Heart left ventricle (tissue), 16 donors: ENCODE measurements at regions not wholly inside any gene's neighbourhood (a gene's known extent, or its start where the extent isn't known, plus 50 kb on each side); places are given as distances from the start of the nearest gene placed in this dataset.

Experiments
- ATAC-seq, 4 donors: fragments of 200-7000 bp; cut with Tn5 transposase; one replicate each; pipeline ENCODE4 v1.9.1; 2020 to 2022; ENCODE audit warnings: moderate library complexity in 4 of 4, mild to moderate bottlenecking in 3 of 4, moderate number of reproducible peaks in 1 of 4
- DNase-seq, 5 donors: peaks; one replicate each; pipeline ENCODE4 v3.0.0-alpha.2; 2020
- H3K27ac ChIP-seq, 12 donors: fragments of 200-600 bp; sonication (generic) in 4 of 12; one replicate each; pipeline versions ENCODE4 v1.5.0 to v1.8.0; 2016 to 2022; ENCODE audit warnings: mild to moderate bottlenecking in 2 of 12
- H3K27me3 ChIP-seq, 9 donors: fragments of 200-600 bp; sonication (generic) in 2 of 9; one replicate each; pipeline versions ENCODE4 v1.5.1 to v1.8.0; 2016 to 2022; ENCODE audit warnings: mild to moderate bottlenecking in 3 of 9
- H3K36me3 ChIP-seq, 9 donors: fragments of 200-600 bp; sonication (generic) in 2 of 9; one replicate each; pipeline versions ENCODE4 v1.5.0 to v1.8.0; 2018 to 2022; ENCODE audit warnings: mild to moderate bottlenecking in 2 of 9
- H3K4me1 ChIP-seq, 12 donors: fragments of 200-600 bp; sonication (generic) in 4 of 12; one replicate each; pipeline versions ENCODE4 v1.5.0 to v1.8.0; 2016 to 2022; ENCODE audit warnings: mild to moderate bottlenecking in 3 of 12
- H3K4me3 ChIP-seq, 12 donors: fragments of 200-600 bp; sonication (generic) in 4 of 12; one replicate each; pipeline versions ENCODE4 v1.5.0 to v1.8.0; 2017 to 2022; ENCODE audit warnings: mild to moderate bottlenecking in 9 of 12, moderate library complexity in 4 of 12
- H3K9me3 ChIP-seq, 12 donors: fragments of 200-600 bp; sonication (generic) in 4 of 12; one replicate each; pipeline versions ENCODE4 v1.5.0 to v1.8.0; 2016 to 2022; ENCODE audit warnings: mild to moderate bottlenecking in 1 of 12
- CTCF ChIP-seq, 12 donors: fragments of 200-600 bp; sonication (generic) in 4 of 12; IDR thresholded peaks; one replicate each; pipeline versions ENCODE4 v1.5.0 to v1.8.0; 2018 to 2022; ENCODE audit warnings: antibody characterized with exemption in 12 of 12, mild to moderate bottlenecking in 5 of 12
- POLR2A ChIP-seq, 2 donors: fragments of 450-650 bp; IDR thresholded peaks; one replicate each; pipeline ENCODE4 v1.6.1; 2017; ENCODE audit warnings: antibody characterized with exemption in 2 of 2, mild to moderate bottlenecking in 2 of 2, moderate library complexity in 2 of 2
- WGBS, 4 donors: extraction: QIAGEN DNeasy Blood & Tissue Kit in 2 of 4; methylation state at CpG; one replicate each; pipeline versions ENCODE4 v1.1.5 to v1.1.7; 2013 to 2018; 5-methylcytosine and 5-hydroxymethylcytosine counted together
- intact Hi-C, 10 donors: fragments of 100-400 bp; cut with DNase I; formaldehyde crosslinking; loops; one replicate each; pipeline versions ENCODE4 v1.11.1 to v1.14.2; 2022
- donor health status: ischemic (EF 13 %, LVEDD 7.1; RV severe dilation, severe dysfunction).
- donor health status: healthy with polysubstance abuse.
- donor health status: DM: no; HTN: yes; CAD: no.
- donor health status: DM: no; HTN: no; CAD: no.
- donor health status: ischemic (EF 25% LVEDD 6.9; RV normal size, moderate dysfunction).
- donor health status: ischemic (EF 25% LVEDD 5.7; RV mildly dilated, moderate dysfunction).
- donor health status: healthy.
- donor health status: DM: yes; HTN: yes; CAD: no.
- donor health status: ischemic (EF 35%, LVEDD 5.7; RV mildly dilated, moderate dysfunction).
- donor health status: nonischemic (EF 11% LVEDD 7.7; RV severe dilation, severe dysfunction).
- donor health status: DM: yes; HTN: yes; CAD: no.
- donor health status: PGD.
- donor health status: ischemic (EF 29% LVEDD 5.4; RV normal size, mild dysfunction).
- donor health status: nonischemic (EF 23%, LVEDD 6.1; RV moderate dilation, normal function).

DNA sequence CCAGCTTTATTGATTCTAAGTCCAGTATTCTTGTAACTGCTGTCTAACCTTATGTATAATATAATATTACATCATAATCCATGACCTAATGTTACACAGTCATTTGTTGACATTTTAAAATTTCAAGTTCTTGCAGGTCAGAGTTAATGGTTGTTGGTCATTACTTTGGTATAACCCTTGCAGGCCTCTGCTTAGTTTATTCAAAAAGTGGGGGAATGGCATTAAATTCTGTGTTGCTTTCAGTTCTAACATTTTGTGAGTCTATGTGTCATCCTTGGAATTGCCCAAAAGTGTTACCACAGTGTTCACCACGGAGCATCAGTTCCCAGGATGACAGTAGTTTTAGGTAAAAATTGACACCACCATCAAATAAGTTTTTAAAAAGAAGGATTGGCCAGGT, 174.8 kb upstream of the BCL6 start:
- intact Hi-C loops = no loop called here
- Histone ChIP-seq H3K36me3 (no peaks in the 10 kb centered on the region), H3K27ac (peak overlapping the region in 1 of 12 donors; percentile 73), H3K4me1 (peaks cover 0 to 39% (median 0%) of the 10 kb centered on the region in 12 donors), H3K9me3 (peaks cover 0 to 11% (median 0%) of the 10 kb centered on the region in 12 donors), H3K27me3 (no peaks in the 10 kb centered on the region), H3K4me3 (peak overlapping the region in 1 of 12 donors; percentile 15)
- ATAC-seq = no peak
- TF ChIP-seq POLR2A (IDR thresholded peaks at IDR 0.05) = no peak
- TF ChIP-seq CTCF (IDR thresholded peaks at IDR 0.05) = no peak
- 80 to 95% (median 90%) methylated on average over 1 of the region's 1 CpG for WGBS, 4 donors
- no peak for DNase-seq

- TF ChIP-seq CTCF (IDR thresholded peaks at IDR 0.05) = no peak
- TF ChIP-seq POLR2A (IDR thresholded peaks at IDR 0.05) = no peak
- Histone ChIP-seq H3K36me3 (no peaks in the 10 kb centered on the region), H3K27ac (peak overlapping the region in 1 of 12 donors; percentile 5), H3K27me3 (no peaks in the 10 kb centered on the region), H3K4me3 (no peak overlapping the region), H3K9me3 (peaks cover 0 to 12% (median 0%) of the 10 kb centered on the region in 12 donors), H3K4me1 (peaks cover 0 to 30% (median 0%) of the 10 kb centered on the region in 12 donors)
- intact Hi-C loops = no loop called here
- ATAC-seq (peak in 1 of 4 donors; percentile 37), DNase-seq (peak in 1 of 5 donors; percentile 29)
- 69 to 86% (median 74%) methylated on average over 6 of the region's 6 CpGs for WGBS, 4 donors
These were observed 175.6 kb upstream of the BCL6 start for GRCh38 chr3:187920913-187921312.

GRCh38 chr3:187921391-187922074, 176.3 kb upstream of the BCL6 start:
- no peak for ATAC-seq
- TF ChIP-seq CTCF (IDR thresholded peaks at IDR 0.05) (no peak), POLR2A (IDR thresholded peaks at IDR 0.05) (no peak)
- Histone ChIP-seq H3K27ac (peak overlapping the region in 1 of 12 donors; percentile 5), H3K4me1 (peaks cover 0 to 30% (median 0%) of the 10 kb centered on the region in 12 donors), H3K36me3 (no peaks in the 10 kb centered on the region), H3K9me3 (peaks cover 0 to 12% (median 0%) of the 10 kb centered on the region in 12 donors), H3K4me3 (no peak overlapping the region), H3K27me3 (no peaks in the 10 kb centered on the region)
- DNase-seq = no peak
- WGBS, 4 donors = 56 to 65% (median 60%) methylated on average over 4 of the region's 4 CpGs
- intact Hi-C loops = no loop called here

DNA sequence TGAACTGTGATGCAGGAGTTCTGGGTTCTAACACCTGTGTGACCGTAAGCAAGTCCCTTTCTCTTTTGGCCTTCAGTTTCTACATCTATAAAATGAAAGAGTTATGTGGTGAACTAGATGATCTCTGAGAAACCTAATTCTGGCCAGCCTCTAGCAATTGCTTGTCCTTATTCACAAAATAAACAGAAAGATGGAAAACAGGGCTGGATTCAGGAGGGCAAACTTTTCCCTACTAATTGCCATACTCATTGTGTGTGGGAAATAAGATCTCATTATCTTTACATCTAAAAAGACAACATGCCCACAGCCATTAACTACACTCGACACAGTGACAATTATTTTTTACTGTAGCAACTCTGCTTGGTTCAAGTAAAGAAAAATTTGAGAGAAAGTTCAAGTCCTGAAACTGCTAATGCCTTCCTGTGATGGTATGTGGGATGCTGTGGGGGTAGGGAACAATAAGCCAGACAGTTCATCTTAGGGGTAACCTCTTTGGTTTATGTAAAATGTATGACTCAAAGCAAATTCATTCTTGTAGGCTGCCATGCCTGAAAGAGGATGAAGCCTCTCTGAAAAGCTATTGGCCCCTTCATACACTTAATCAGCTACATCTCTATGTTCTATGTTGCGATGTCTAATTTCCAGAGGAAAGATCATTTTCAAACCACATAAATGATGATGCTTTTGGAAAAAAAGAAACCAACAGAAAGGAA, 177.6 kb upstream of the BCL6 start:
- no peak overlapping the region for H3K27ac ChIP-seq
- no peaks in the 10 kb centered on the region for H3K36me3 ChIP-seq
- WGBS, 4 donors = 89% methylated on average over 3 of the region's 3 CpGs
- peaks cover 0 to 12% (median 0%) of the 10 kb centered on the region in 12 donors for H3K9me3 ChIP-seq
- DNase-seq (no peak), ATAC-seq (no peak)
- no peak for TF ChIP-seq POLR2A (IDR thresholded peaks at IDR 0.05)
- no peaks in the 10 kb centered on the region for H3K27me3 ChIP-seq
- H3K4me3 ChIP-seq = no peak overlapping the region
- intact Hi-C loops = no loop called here
- H3K4me1 ChIP-seq = peaks cover 0 to 28% (median 0%) of the 10 kb centered on the region in 12 donors
